ENCODE measurements at regions not wholly inside any gene's neighbourhood (a gene's known extent, or its start where the extent isn't known, plus 50 kb on each side); places are given as distances from the start of the nearest gene placed in this dataset.

- Histone ChIP-seq H3K27me3 (no peaks in the 10 kb centered on the region), H3K27ac (no peak overlapping the region), H3K36me3 (no peaks in the 10 kb centered on the region), H3K9me3 (no peaks in the 10 kb centered on the region), H3K4me1 (no peaks in the 10 kb centered on the region), H3K4me3 (no peak overlapping the region)
- DNase-seq: no peak
- TF ChIP-seq POLR2A (IDR thresholded peaks at IDR 0.05): no peak
- TF ChIP-seq CTCF (IDR thresholded peaks at IDR 0.05 in 4 of 5, conservative IDR thresholded peaks at IDR 0.05 in 1 of 5): no peak
- in situ Hi-C loops (cut with MboI; ENCODE audit: low sequenced_read_pairs in 4 of 4): no loop called here
- intact Hi-C loops (cut with DNase I; ENCODE audit: low total_unique reads): no loop called here
- no peak for ATAC-seq
Measured at GRCh38 chr2:223270548-223270947, 218.6 kb downstream of the KCNE4 start.

GRCh38 chr2:223273995-223274394 lies 222.0 kb downstream of the KCNE4 start:
- Histone ChIP-seq H3K27me3 (no peaks in the 10 kb centered on the region), H3K36me3 (no peaks in the 10 kb centered on the region), H3K27ac (no peak overlapping the region), H3K4me1 (no peaks in the 10 kb centered on the region), H3K4me3 (no peak overlapping the region), H3K9me3 (no peaks in the 10 kb centered on the region)
- no peak for TF ChIP-seq CTCF (IDR thresholded peaks at IDR 0.05 in 4 of 5, conservative IDR thresholded peaks at IDR 0.05 in 1 of 5)
- TF ChIP-seq POLR2A (IDR thresholded peaks at IDR 0.05): no peak
- ATAC-seq: no peak
- in situ Hi-C loops (cut with MboI; ENCODE audit: low sequenced_read_pairs in 4 of 4) (no loop called here), intact Hi-C loops (cut with DNase I; ENCODE audit: low total_unique reads) (no loop called here)
- no peak for DNase-seq

- intact Hi-C loops (cut with DNase I; ENCODE audit: low total_unique reads): no loop called here
- no peak for TF ChIP-seq CTCF (IDR thresholded peaks at IDR 0.05 in 4 of 5, conservative IDR thresholded peaks at IDR 0.05 in 1 of 5)
- TF ChIP-seq POLR2A (IDR thresholded peaks at IDR 0.05): no peak
- DNase-seq (no peak), ATAC-seq (no peak)
- in situ Hi-C loops (cut with MboI; ENCODE audit: low sequenced_read_pairs in 4 of 4): no loop called here
- H3K36me3 ChIP-seq: no peaks in the 10 kb centered on the region
- H3K9me3 ChIP-seq: no peaks in the 10 kb centered on the region
- H3K4me3 ChIP-seq: no peak overlapping the region
- H3K4me1 ChIP-seq: no peaks in the 10 kb centered on the region
- H3K27ac ChIP-seq: no peak overlapping the region
- no peaks in the 10 kb centered on the region for H3K27me3 ChIP-seq
Measured at GRCh38 chr2:223282221-223282620, 230.2 kb downstream of the KCNE4 start.

- intact Hi-C loops (cut with DNase I; ENCODE audit: low total_unique reads): no loop called here
- Histone ChIP-seq H3K4me3 (no peak overlapping the region), H3K27me3 (no peaks in the 10 kb centered on the region), H3K27ac (no peak overlapping the region), H3K36me3 (no peaks in the 10 kb centered on the region), H3K9me3 (no peaks in the 10 kb centered on the region), H3K4me1 (no peaks in the 10 kb centered on the region)
- ATAC-seq: no peak
- DNase-seq: no peak
- in situ Hi-C loops (cut with MboI; ENCODE audit: low sequenced_read_pairs in 4 of 4): no loop called here
- TF ChIP-seq POLR2A (IDR thresholded peaks at IDR 0.05) (no peak), CTCF (IDR thresholded peaks at IDR 0.05 in 4 of 5, conservative IDR thresholded peaks at IDR 0.05 in 1 of 5) (no peak)
Measured at GRCh38 chr2:223283329-223283728, 231.3 kb downstream of the KCNE4 start.

- no peaks in the 10 kb centered on the region for H3K27me3 ChIP-seq
- in situ Hi-C loops (cut with MboI; ENCODE audit: low sequenced_read_pairs in 4 of 4): no loop called here
- no peak overlapping the region for H3K27ac ChIP-seq
- intact Hi-C loops (cut with DNase I; ENCODE audit: low total_unique reads): no loop called here
- H3K9me3 ChIP-seq: no peaks in the 10 kb centered on the region
- ATAC-seq (no peak), DNase-seq (no peak)
- TF ChIP-seq POLR2A (IDR thresholded peaks at IDR 0.05) (no peak), CTCF (IDR thresholded peaks at IDR 0.05 in 4 of 5, conservative IDR thresholded peaks at IDR 0.05 in 1 of 5) (no peak)
- H3K4me1 ChIP-seq: no peaks in the 10 kb centered on the region
- no peak overlapping the region for H3K4me3 ChIP-seq
- no peaks in the 10 kb centered on the region for H3K36me3 ChIP-seq
Measured at GRCh38 chr2:223283771-223284170, 231.8 kb downstream of the KCNE4 start.

Data from gastrocnemius medialis (tissue), 4 donors.